ENCODE measurements at regions not wholly inside any gene's neighbourhood (a gene's known extent, or its start where the extent isn't known, plus 50 kb on each side); places are given as distances from the start of the nearest gene placed in this dataset.
"Not testable (repeated sequence)": the region's sequence is repeated elsewhere in the genome, so short reads cannot be mapped to it uniquely, and the experiment has no call there.

- no peak for DNase-seq
Observed at GRCh38 chr2:7557376-7557775, 640.2 kb downstream of the RNF144A start.

GRCh38 chr2:7559791-7560190 is 642.6 kb downstream of the RNF144A start:
- no peak for DNase-seq

- DNase-seq = no peak
Observed at GRCh38 chr2:7566382-7566881, 649.2 kb downstream of the RNF144A start.

GRCh38 chr2:7567116-7567515 is 649.9 kb downstream of the RNF144A start:
- not testable (repeated sequence) for DNase-seq

- peak; percentile 45 for DNase-seq
Observed at GRCh38 chr2:7567646-7568045, 650.4 kb downstream of the RNF144A start.

GRCh38 chr2:7570247-7570646 is 653.0 kb downstream of the RNF144A start:
- DNase-seq = no peak

- DNase-seq = no peak
Observed at GRCh38 chr2:7571701-7572100, 654.5 kb downstream of the RNF144A start.

GRCh38 chr2:7572450-7572849 is 655.2 kb downstream of the RNF144A start:
- no peak for DNase-seq

GRCh38 chr2:7573166-7573825 is 656.1 kb downstream of the RNF144A start:
- DNase-seq = no peak

GRCh38 chr2:7574385-7574784 is 657.2 kb downstream of the RNF144A start:
- no peak for DNase-seq

- DNase-seq = no peak
Observed at GRCh38 chr2:7577769-7578168, 660.6 kb downstream of the RNF144A start.

- DNase-seq = no peak
Observed at GRCh38 chr2:7584017-7584416, 666.8 kb downstream of the RNF144A start.

- no peak for DNase-seq
Observed at GRCh38 chr2:7586898-7587297, 669.7 kb downstream of the RNF144A start.

- DNase-seq = no peak
Observed at GRCh38 chr2:7588295-7588694, 671.1 kb downstream of the RNF144A start.

- DNase-seq = no peak
Observed at GRCh38 chr2:7592618-7593140, 675.5 kb downstream of the RNF144A start.

- no peak for DNase-seq
Observed at GRCh38 chr2:7593360-7593759, 676.1 kb downstream of the RNF144A start.

- DNase-seq = no peak
Observed at GRCh38 chr2:7594211-7594610, 677.0 kb downstream of the RNF144A start.

GRCh38 chr2:7595206-7595605 is 678.0 kb downstream of the RNF144A start:
- DNase-seq = no peak

- no peak for DNase-seq
Observed at GRCh38 chr2:7598402-7598801, 681.2 kb downstream of the RNF144A start.

GRCh38 chr2:7599462-7600258 is 682.4 kb downstream of the RNF144A start:
- no peak for DNase-seq

- no peak for DNase-seq
Observed at GRCh38 chr2:7601990-7602389, 684.8 kb downstream of the RNF144A start.

GRCh38 chr2:7604456-7604855 is 687.2 kb downstream of the RNF144A start:
- DNase-seq = no peak

GRCh38 chr2:7607441-7608173 is 690.4 kb downstream of the RNF144A start:
- no peak for DNase-seq
